ENCODE measurements at regions not wholly inside any gene's neighbourhood (a gene's known extent, or its start where the extent isn't known, plus 50 kb on each side); places are given as distances from the start of the nearest gene placed in this dataset.
"Not testable (repeated sequence)": the region's sequence is repeated elsewhere in the genome, so short reads cannot be mapped to it uniquely, and the experiment has no call there.

DNA sequence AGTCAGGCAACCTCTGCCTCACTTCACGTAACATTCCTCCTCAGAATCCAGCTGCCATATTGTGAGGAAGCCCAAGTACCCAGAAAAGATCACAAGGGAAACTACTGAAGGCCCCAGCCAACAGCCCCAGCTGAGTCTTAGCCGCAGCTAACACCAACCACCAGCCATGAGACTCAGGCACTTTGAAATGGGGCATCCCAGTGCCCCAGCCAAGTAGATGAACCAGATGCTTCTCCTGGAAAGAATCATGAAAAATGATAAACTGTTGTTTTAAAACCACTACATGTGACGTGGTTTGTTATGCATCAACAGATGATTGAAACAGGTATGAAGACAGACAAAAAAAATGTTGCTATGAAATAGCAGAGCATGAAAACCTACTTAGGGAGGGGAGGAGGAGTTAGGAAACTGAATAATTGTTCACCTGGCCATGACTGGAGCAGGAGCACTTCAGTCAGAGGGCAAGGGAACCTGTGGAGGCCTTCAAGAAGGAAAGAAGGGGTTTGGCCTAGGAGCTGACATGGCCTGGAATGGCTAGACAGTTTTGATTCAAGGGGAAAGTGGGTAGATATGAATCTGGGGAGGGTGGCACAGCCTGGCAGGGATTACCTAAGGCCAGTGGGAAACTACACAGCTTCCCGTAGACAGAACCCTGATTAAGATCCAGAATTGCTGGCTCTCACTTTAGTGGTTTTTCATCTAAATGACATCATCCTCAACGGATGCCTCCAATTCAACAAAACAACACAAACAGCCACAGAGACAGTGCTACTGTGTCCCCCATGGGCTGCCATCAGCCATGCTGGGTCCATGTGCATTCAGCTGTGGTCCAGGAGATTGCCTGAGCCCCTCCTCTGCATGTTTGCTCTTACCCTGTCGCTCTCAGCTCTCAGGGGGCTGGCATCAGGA is 211.6 kb downstream of the SYK start:
- DNase-seq (ENCODE audit: low read depth), result no peak
- no peak overlapping the region for H3K4me3 ChIP-seq (ENCODE audit: low read depth, low read length)

DNA sequence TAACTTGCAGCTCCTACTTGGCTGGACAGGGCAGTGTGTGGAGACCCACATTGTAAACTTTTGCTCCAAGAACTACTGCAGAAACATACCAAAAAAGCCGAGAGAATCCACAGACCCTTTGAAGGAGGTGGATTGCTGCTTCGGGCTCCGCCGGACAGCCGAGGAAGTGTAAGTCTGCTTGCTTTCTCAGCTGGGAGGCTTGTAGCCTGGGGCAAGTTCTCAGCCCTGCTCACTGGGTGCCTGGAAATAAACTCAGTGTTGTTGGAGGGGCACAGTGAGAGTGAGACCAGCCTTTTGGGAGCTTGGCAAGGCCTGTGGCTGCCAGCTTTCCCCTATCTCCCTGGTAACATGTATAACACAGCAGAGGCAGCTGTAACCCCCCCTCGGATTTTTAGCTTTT is 215.6 kb downstream of the SYK start:
- no peak for DNase-seq (ENCODE audit: low read depth)
- no peak overlapping the region for H3K4me3 ChIP-seq (ENCODE audit: low read depth, low read length)

DNA sequence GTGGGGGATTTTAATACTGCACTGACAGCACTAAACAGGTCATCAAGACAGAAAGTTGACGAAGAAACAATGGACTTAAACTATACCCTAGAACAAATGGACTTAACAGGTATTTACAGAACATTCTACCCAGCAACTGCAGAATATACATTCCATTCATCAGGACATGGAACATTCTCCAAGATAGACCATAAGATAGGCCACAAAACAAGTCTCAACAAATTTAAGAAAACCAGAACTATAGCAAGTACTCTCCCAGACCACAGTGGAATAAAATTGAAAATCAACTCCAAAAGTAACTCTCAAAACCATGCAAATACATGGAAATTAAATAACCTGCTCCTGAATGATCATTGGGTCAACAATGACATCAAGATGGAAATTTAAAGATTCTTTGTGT is 218.3 kb downstream of the SYK start:
- not testable (repeated sequence) for H3K4me3 ChIP-seq (ENCODE audit: low read depth, low read length); DNase-seq (ENCODE audit: low read depth)

DNA sequence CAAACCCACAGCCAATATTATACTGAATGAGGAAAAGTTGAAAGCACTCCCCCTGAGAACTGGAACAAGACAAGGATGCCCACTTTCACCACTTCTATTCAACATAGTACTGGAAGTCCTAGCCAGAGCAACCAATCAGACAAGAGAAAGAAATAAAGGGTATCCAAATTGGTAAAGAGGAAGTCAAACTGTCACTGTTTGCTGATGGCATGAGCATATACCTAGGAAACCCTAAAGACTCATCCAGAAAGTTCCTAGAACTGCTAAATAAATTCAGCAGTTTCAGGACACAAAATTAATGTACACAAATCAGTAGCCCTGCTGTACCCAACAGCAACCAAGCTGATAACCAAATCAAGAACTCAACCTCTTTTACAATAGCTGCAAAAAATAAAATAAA is 220.0 kb downstream of the SYK start:
- not testable (repeated sequence) for H3K4me3 ChIP-seq (ENCODE audit: low read depth, low read length)

DNA sequence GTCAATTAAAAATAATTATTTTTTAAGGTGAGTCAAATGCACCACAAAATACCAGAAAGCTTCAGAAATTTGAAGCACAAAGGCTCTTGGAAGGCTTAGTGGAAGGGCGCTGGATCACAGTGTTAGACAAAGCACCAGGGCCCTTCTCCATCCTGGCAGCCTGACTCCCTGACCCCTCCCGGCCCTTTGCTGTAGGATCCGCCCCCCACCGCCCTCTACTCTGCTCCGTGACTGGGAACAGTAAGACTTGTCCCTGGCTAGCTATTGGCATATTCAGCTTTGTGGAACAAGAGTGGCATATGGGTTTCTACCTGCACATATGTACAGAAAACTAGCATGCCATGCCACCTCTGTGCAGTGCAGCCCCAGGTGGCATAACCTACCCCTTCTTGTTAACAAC is 222.1 kb downstream of the SYK start:
- DNase-seq (ENCODE audit: low read depth), result no peak
- no peak overlapping the region for H3K4me3 ChIP-seq (ENCODE audit: low read depth, low read length)

More for the DNA sequence above, 220.0 kb downstream of the SYK start:
- DNase-seq (ENCODE audit: low read depth), result not testable (repeated sequence)

DNA sequence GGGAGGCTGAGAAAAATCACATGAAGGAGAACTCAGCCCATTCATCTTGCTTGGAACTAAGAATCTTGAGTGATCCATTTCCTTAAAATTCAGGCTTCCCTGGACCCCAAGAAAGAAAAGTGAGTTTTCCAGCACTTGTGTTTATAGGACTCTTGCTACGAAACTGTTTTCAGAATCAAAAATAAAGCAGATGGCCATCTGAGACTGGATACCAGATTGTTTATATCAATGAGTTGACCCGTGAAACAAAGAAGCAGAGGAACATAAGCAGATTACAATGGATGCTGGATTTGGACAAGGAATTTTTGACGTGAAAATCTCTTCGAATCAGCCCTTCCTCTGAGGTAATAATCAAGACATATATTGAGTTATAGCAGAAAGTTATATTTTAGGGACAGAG is 223.2 kb downstream of the SYK start:
- H3K4me3 ChIP-seq (ENCODE audit: low read depth, low read length), result no peak overlapping the region
- DNase-seq (ENCODE audit: low read depth), result no peak

DNA sequence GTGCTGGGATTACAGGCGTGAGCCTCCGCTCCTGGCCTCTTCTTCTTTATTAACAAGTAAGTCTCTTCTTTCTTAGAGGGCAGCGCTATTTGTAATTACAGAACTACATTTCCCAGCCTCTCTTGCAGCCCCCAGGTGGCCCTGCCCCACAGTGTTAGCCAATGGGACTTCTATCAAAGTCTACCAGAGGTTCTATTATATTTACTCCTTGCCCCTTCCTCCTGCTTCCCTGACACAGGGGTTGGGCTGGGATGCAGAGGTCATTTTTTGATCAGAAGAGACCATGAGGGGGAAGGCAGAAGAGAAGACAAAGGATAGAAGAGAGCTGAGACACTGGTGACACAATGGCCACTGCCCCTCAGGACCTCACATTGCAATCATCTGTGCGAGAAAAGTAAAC is 224.2 kb downstream of the SYK start:
- DNase-seq (ENCODE audit: low read depth), result no peak

DNA sequence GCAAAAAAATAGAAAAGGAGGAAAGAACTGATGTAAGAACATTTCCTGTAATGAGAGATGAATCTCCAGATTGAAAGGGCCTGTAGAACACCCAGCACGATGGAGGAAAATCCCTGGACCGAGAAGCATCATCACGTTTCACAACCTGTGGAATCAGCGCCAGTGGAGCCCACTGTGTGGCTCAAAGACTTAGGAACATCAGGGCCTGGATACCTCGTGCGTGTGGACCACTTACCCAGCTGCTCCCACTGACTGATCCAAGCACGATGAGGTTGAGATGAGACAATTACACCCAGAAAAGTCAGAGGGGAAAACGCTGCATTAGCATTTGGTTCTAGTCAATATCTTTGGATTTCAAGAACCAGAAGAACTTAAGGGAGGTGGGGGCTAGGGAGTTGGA is 224.6 kb downstream of the SYK start:
- no peak overlapping the region for H3K4me3 ChIP-seq (ENCODE audit: low read depth, low read length)
- no peak for DNase-seq (ENCODE audit: low read depth)

More for the DNA sequence above, 224.2 kb downstream of the SYK start:
- H3K4me3 ChIP-seq (ENCODE audit: low read depth, low read length), result no peak overlapping the region

DNA sequence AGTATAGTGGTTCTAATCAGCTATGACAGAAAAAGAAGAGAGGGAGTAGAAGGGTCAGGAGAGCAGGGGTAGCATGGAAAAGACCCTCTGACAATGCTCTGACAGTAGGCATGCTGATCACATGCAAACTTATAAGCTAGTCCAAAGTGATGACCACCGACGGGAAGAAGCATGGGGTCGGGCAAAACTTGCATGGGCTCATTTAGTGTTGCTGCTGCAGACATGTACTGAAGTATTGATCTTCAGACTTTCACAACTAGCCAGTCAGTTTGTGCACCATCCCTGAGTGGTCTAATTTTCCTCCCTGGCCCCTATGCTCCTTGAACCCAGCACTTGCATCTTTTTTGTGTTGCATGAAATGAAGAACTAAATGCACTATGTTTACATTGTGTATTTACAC is 225.4 kb downstream of the SYK start:
- no peak for DNase-seq (ENCODE audit: low read depth)

DNA sequence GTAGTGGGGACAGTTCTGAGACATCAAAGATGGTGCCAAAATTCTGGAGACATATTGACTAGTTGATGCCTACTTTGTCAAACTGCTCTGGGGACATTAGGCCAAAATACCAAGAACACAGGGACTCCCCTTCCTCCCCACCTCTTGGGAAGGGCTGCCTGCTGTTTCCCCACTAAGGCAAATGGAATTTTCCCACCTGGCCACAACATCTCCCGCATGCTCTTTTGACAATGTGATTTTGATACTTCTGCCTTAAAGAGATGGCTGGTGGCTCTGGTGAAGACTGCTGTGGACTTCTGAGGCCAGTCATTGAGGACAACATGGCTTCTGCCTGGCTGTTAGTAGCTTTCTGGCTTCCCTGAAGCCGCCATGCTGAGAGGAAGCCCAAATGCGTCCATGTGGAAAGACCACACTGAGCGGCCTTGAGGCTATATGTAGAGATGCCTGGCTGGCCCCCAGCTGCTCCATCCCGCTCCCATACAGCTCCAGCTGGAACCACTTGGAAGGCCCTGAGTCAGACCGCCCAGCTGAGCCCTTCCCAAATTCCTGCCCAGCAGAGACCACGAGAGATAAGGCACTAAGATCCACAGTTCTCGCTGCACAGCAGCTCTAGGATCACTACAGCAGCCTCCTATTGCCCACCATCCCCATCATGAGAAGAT is 226.7 kb downstream of the SYK start:
- H3K4me3 ChIP-seq (ENCODE audit: low read depth, low read length), result no peak overlapping the region
- no peak for DNase-seq (ENCODE audit: low read depth)

More for the DNA sequence above, 225.4 kb downstream of the SYK start:
- H3K4me3 ChIP-seq (ENCODE audit: low read depth, low read length), result no peak overlapping the region

DNA sequence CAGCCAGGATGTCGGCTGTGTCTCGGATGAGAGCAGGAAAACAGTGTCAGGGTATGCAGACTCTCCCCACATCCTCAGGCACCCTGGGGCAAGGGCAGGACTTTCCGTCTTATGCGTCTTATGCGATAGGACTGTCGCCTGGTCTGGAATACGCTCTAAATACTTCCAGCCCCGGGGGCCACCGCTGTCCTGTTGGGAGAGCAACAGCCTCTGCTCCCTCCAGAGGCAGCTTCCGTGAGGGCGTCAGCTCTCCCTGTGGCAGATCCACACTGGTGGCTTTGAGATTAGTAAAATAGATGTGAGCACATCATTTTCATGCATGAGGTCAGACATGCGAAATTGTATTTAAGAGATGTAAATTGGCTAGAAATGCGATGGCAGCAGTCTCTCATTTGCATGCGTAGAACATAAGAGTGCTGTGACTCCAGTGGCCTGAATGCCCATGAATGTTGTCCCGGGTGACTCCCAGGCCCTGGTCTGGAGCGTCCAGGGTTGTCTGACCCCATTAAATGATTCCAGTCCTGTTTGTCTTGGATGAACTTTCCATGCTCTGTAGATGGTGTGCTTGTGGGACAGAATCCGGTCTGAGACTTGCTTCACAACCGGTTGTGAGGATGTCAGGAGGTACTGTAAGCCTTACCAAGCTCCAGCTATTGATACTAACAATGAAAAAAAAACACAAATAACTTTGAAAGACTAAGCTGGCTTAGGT is 228.2 kb downstream of the SYK start:
- DNase-seq (ENCODE audit: low read depth), result no peak
- H3K4me3 ChIP-seq (ENCODE audit: low read depth, low read length), result no peak overlapping the region

DNA sequence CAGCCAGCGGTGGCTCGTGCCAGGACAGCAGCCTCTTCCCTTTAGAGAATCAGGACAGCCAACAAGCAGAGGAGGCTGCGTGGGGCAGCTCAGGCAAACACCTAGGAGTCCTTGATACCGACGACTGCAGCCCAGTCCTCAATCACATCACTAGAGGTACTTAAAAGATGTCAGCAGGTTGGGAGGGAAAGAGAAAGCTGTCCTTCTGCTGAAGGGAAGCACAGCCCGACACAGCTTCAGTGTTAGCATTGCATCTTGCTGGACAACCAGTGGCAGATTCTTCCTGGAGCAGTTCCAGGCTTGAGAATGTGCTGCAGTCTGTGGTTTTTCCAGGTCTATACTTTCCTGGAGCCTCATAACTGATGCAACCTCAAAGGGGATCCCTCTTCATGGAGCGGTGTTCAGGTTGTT is 230.5 kb downstream of the SYK start:
- no peak overlapping the region for H3K4me3 ChIP-seq (ENCODE audit: low read depth, low read length)
- no peak for DNase-seq (ENCODE audit: low read depth)

DNA sequence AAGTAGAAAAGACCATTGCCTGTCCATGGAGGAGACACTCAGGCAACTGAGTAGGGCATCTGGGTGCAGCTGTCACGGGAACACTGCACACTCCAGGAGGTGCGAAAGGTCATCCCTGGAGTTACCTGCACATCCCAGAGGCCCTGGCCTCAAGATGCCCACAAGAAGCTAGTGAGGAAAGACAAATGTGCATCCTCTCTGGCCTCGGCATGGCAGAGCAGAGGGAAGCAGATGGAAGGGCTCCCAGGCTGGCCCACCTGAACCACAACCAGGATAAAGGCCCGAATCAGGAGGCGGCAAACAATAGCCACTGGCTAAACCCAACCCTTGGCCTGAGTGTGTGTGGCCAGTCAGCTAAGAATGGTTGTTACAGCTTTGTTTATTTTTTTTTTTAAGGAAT is 231.7 kb downstream of the SYK start:
- DNase-seq (ENCODE audit: low read depth), result no peak
- no peak overlapping the region for H3K4me3 ChIP-seq (ENCODE audit: low read depth, low read length)

DNA sequence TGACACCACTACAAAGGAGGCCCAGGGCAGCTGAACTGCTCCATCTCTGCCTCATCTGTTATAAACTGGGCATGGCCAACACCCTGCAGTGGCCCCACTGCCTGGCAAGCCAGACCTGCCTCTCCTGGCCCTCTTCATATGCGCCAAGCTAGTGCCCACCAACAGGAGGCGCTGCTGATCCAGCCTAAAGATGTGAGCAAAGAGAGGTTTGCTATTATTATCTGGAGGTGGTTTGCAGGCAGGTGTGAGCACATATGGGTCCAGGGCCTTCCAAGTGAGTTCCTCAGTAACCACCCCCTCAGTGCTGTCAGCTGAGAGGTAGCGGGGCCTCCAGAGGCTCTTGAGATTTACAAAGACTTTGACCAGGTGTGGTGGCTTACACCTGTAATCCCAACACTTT is 232.2 kb downstream of the SYK start:
- no peak overlapping the region for H3K4me3 ChIP-seq (ENCODE audit: low read depth, low read length)
- no peak for DNase-seq (ENCODE audit: low read depth)

DNA sequence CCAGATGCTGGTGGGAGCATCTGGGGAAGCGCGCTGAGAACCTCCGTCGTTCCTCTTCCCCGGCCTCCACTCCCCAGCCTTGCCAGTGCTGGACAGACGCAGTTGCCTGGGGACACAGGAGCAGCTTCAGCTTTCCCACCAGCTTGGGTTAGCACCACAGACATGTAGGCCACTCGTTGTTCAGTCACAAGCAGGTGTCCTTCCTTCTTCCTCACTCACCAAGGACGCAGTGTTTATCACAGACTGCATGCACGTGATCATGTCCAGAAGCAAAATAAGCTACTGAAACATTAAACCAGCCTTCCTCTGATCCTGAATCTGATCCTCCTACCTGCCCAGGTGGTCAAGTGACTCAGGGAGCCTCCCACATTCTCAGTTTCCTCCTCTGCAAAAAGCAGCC is 232.9 kb downstream of the SYK start:
- H3K4me3 ChIP-seq (ENCODE audit: low read depth, low read length), result no peak overlapping the region
- no peak for DNase-seq (ENCODE audit: low read depth)

DNA sequence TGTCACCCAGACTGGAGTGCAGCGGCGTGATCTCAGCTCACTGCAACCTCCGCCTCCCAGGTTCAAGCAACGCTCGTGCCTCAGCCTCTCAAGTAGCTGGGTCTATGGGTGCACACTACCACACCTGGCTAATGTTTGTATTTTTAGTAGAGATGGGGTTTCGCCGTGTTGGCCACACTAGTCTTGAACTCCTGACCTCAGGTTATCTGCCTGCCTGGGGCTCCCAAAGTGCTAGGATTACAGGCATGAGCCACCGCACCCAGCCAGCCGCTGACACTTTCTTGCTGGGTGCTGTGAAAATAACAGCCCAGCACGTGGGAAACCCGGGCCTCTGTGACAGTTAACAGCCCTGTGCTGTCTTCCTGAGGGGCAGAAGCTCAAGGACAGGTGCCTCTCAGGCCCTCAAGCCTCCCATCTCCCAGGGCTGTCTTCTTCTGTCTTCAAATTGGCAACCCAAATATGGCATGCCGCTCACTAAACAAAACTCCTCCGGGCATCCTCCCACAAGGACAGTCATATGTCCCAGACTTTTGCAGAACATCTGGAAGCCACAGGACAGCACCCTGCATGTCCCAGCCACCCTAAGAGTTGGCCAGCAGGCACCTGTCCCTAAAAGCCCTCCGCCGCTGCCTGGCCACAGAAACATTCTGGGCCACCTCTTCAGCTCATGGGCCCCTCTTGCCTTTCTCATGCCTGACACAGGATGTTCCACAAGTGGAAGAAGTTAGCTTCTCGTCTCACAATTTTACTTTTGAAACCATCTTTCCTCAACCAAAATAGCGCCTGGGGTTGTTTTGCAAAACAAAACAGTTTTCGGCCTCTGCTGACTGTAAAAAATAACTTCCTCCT is 233.6 kb downstream of the SYK start:
- H3K4me3 ChIP-seq (ENCODE audit: low read depth, low read length), result no peak overlapping the region
- no peak for DNase-seq (ENCODE audit: low read depth)

DNA sequence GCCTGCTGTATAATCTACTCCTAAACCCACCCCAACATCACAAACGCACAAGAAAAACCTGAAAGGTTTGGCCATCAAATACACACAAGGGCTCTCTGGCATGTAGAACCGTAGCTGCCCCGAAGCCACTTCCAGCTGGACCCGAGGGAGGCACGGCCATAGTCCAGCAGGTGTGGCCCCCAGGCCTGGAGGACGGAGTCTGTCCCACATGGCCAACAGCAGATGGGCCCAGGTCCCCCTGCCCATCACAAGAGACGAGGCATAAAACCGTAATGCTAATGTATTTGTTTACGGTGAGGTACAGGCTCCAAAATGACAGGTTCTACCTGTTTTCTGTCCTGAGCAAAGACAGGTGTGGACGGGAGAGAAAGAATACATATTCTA is 234.2 kb downstream of the SYK start:
- no peak overlapping the region for H3K4me3 ChIP-seq (ENCODE audit: low read depth, low read length)
- no peak for DNase-seq (ENCODE audit: low read depth)

DNA sequence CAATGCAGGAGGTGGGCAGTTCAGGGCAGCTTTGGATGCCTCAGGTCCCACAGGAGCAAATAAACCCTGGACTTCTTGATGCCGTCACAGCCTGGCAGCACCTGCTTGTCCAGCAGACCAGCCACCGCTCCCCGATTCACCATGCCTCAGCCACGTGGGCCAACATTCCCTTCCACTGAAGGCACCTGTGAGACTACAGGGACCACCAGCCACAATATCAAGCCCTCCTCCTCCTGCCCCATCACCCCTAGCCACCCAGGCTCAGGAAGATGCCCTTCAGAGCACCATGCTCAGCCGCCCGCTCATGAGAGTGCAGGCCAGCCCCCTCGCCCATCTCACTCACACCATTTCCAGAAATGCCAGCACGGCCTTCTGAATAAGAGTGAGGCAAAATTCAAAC is 234.7 kb downstream of the SYK start:
- no peak for DNase-seq (ENCODE audit: low read depth)
- H3K4me3 ChIP-seq (ENCODE audit: low read depth, low read length), result no peak overlapping the region

DNA sequence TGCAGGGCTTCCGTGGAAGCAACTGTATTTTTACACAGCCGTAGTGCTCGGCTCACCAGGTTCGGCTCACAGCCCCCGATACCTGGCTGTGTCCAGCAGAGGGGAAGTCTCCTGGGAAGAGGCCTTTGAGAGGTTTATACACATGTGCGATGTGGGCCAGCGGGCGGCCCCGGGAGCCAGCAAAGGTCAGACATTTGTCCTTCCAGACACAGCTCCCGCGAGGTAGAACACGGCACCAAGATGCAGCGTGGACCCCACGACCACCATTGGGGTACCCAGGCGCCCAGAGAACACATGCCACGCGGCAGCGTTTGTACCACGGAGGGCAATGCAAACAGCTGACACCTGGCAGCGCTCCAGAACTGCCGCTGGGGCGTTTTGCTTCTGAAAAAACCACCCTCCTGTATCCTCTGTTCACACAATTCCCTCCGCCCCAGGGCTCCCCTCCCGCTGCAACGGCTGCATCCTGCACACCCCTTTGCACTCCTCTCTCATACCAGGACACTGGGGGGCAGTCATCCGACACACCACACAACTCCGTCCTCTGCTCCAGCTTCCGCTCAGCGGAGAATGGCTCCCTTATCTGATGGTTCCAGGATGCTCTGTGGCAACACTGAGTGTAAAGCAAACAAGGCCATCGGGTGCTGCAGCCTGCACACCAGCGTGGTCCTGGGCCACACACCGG is 235.3 kb downstream of the SYK start:
- H3K4me3 ChIP-seq (ENCODE audit: low read depth, low read length), result no peak overlapping the region
- peak; percentile 56 for DNase-seq (ENCODE audit: low read depth)

Data from skeletal muscle cell (primary cell).